HS-27A (cell line): ENCODE measurements at regions not wholly inside any gene's neighbourhood (a gene's known extent, or its start where the extent isn't known, plus 50 kb on each side); places are given as distances from the start of the nearest gene placed in this dataset.

Experiments used
- DNase-seq: peaks from one replicate; pipeline ENCODE4 v3.0.0-alpha.2; 2012; ENCODE audit warnings: low read depth, missing footprints

GRCh38 chr2:43034242-43034619 lies 192.2 kb downstream of the ZFP36L2 start:
- DNase-seq = no peak

DNA sequence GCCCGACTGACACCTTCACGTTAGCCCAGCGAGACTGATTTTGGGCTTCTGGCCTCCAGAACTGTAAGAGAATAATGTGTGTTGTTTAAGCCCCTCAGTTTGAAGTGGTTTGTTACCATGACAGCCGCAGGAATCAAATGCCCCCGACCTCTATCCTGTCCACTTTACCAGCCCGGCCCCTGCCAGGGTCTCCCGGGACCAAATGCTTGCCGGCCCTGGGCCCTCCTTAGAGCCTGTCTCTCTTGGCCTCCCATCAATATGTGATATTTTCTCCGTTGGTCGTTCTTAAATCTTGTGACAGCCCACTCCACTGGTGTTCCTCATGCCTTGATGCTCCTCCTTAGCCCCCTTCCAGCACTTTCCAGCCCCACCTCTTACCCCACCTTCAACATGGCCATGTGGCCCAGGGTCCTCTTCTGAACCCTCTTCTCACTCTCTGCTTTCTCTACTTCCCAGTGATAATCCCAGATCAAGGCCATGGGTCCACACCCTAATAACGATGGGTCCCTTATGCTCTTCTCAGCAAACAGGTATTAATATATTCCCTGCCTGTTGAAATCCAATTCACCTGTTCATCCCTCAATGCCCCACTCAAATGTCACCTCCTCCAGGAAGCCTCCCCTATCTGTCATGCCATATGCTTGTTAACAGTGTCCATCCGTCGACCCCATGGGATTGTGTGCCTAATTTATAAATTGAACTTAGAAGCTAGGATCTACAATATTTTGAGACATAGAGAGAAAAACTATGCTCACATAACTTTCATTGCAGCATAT lies 192.8 kb downstream of the ZFP36L2 start:
- no peak for DNase-seq

DNA sequence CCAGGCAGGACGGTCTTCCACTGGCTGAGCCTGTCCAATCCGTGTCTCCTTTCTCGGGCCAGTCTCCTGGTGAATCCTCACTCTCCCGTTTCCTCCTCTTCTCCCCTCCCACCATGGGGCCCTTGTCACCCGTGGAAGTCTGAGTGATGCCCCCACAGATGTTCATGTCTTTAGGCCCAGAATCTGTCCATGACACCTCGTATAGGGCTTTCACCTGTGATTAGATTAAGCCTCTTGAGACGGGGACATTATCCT lies 193.5 kb downstream of the ZFP36L2 start:
- DNase-seq = no peak

- no peak for DNase-seq
Observed at GRCh38 chr2:43032213-43033015, 194.0 kb downstream of the ZFP36L2 start.

DNA sequence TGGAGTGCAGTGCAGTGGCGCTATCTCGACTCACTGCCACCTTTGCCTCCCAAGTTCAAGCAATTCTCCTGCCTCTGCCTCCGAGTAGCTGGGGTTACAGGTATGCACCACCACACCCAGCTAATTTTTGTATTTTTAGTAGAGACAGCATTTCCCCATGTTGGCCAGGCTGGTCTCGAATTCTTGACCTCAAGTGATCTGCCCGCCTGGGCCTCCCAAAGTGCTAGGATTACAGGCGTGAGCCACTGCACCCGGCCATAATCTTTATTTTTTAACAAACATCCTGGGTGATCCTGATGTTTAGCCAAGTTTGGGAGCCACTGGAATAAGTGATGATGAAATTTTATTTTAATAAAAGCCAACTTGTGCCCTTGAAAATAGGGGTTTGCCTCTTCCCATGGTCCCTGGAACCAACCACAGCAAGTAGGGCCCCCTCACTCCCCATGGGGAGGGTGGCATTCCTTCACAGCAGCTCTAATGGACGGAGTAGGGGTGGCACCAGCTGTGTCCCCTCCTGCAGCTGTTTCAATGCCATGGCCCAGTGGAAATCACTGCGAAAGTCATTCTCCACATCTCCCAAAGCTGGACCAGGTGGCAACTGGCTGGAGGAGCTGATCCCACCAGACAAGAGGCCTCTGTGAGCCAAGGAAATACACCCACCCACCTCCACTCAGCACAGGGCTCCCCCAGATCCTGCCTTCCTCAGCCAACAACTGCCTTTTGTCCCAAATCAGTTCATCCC lies 194.8 kb downstream of the ZFP36L2 start:
- no peak for DNase-seq

DNA sequence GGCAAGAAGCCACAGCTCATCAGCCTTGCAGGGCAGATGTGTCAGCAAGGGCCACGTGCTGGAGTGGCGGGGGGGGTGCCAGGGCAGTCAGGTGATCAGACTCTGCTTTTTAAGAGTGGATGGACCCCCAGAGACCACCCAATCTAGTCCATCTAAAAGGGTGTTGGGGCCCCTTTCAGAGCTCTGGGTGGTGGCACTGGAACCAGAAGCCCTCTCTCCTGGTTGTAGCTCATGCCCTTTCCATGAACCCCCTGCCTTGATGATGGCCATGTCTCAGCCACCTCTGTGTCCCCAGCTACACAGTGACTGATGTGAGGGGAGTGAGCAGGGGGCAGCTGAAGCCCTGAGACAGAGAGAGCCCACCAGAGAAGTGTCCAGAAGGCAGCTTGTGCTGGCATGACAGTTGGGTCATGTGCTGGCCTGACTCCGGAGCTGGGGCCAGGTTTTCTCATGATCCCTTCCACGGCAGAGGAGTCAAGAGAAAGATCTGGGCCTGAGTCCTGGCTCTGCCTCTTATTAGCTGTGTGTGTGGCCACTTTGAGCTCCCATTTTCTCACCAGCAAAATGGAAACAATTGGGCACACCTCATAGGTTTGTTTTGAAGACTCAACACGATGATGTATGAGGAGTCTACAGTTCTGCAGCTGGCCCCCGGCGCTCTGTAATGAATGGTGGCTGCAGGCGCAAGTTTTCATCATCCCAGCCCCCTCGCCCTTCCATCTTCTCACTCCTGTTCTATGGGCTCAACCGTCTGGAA lies 195.7 kb downstream of the ZFP36L2 start:
- no peak for DNase-seq

DNA sequence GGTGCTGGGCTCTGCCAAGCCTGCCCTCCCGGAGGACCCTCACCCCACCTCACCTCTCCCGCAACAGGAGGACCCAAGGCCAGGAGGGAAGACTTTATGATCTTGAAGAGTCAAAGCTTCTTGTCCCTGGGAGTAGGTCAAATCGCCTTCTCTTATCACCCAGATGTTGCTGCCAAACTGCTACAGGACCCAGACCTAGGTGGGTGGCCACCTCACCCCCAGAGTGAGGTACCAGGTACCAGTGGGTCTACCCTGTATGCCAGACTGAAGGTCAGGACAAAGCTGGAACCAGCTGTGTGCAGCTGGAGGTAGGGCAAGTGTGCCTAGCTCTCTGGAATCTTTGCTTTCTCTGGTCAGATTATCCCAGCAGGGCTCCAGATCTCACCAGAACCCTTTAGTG lies 197.2 kb downstream of the ZFP36L2 start:
- no peak for DNase-seq

- DNase-seq = no peak
Observed at GRCh38 chr2:43028188-43028587, 198.2 kb downstream of the ZFP36L2 start.

DNA sequence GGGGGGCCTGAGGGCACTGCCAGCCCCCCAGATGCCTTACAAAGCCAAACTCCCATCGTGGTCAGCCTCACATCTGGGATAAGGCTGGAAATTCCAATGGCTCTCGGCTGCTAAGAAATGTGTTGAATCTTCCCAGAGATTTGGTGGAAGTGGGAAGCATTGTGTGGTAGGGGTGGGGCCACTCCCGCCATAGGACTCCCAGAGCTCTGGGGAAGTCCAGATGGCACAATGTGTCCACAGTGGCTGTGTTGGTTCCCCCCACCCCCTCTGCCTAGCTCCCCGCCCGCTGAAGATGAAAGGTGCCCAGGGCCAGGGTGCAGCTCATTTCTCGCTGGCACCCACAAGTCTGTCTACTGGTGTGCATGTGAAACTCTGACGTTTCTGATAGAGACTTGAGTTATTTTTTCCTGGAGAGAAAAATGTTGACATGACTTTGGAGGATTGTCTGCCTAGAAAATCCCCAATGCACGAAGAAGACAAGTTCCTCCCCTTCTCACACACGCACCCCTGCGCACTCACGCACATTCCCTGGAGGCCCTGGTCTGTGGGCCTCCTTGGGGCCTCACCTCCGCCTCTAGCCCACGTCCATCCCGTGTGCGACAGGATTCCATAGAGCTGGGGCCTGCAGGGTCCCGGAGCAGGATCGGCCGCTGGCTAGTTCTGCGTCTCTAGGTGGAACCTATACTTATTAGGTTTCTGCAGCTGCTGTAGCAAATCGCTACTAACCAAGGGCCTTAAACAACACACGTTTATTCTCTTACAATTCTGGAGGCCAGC lies 199.1 kb downstream of the ZFP36L2 start:
- DNase-seq = no peak

GRCh38 chr2:43026426-43027096 lies 199.8 kb downstream of the ZFP36L2 start:
- DNase-seq = no peak

- DNase-seq = no peak
Observed at GRCh38 chr2:43025709-43026295, 200.6 kb downstream of the ZFP36L2 start.

GRCh38 chr2:43024515-43025011 lies 201.8 kb downstream of the ZFP36L2 start:
- DNase-seq = no peak

GRCh38 chr2:43023791-43024514 lies 202.5 kb downstream of the ZFP36L2 start:
- DNase-seq = no peak

GRCh38 chr2:43022896-43023295 lies 203.5 kb downstream of the ZFP36L2 start:
- DNase-seq = no peak

GRCh38 chr2:43021791-43022509 lies 204.5 kb downstream of the ZFP36L2 start:
- DNase-seq = no peak

- no peak for DNase-seq
Observed at GRCh38 chr2:43020990-43021669, 205.3 kb downstream of the ZFP36L2 start.

GRCh38 chr2:43020296-43020695 lies 206.1 kb downstream of the ZFP36L2 start:
- DNase-seq = no peak

- DNase-seq = no peak
Observed at GRCh38 chr2:43019536-43020183, 206.7 kb downstream of the ZFP36L2 start.
